ENCODE measurements at regions not wholly inside any gene's neighbourhood (a gene's known extent, or its start where the extent isn't known, plus 50 kb on each side); places are given as distances from the start of the nearest gene placed in this dataset.

- H3K4me1 ChIP-seq (ENCODE audit: control insufficient read depth, insufficient read depth, low read length), result no peaks in the 10 kb centered on the region
- H3K4me3 ChIP-seq (ENCODE audit: low read length), result no peak overlapping the region
- no peak for ATAC-seq
- Mint-ChIP-seq H3K27ac (no peak overlapping the region), H3K4me1 (no peaks in the 10 kb centered on the region), H3K27me3 (ENCODE audit: low read depth in 2 of 2) (no peaks in the 10 kb centered on the region), H3K9me3 (peaks cover 8 to 15% of the 10 kb centered on the region in 2 donors), H3K36me3 (no peaks in the 10 kb centered on the region), H3K4me3 (no peak overlapping the region)
- 81% methylated on average over 2 of the region's 3 CpGs for WGBS (ENCODE audit: insufficient coverage)
- H3K9me3 ChIP-seq (ENCODE audit: control insufficient read depth, insufficient read depth, low read length), result peaks cover 4% of the 10 kb centered on the region
- no peak overlapping the region for H3K27ac ChIP-seq (ENCODE audit: low read length)
- no peak for TF ChIP-seq CTCF (IDR thresholded peaks at IDR 0.05)
- H3K27me3 ChIP-seq (ENCODE audit: control insufficient read depth, insufficient read depth, low read length), result no peaks in the 10 kb centered on the region
- intact Hi-C loops (cut with micrococcal nuclease), result no loop called here
- no peaks in the 10 kb centered on the region for H3K36me3 ChIP-seq (ENCODE audit: control insufficient read depth, insufficient read depth, low read length)
- DNase-seq, result no peak
Observed at GRCh38 chr9:115633104-115633503, 515.1 kb upstream of the TNC start.

GRCh38 chr9:115635680-115636383, 517.8 kb upstream of the PAPPA start:
- DNase-seq (no peak), ATAC-seq (no peak)
- H3K4me1 Mint-ChIP-seq, result no peaks in the 10 kb centered on the region
- intact Hi-C loops (cut with micrococcal nuclease), result no loop called here
- no peak overlapping the region for H3K27ac ChIP-seq (ENCODE audit: low read length)
- no peaks in the 10 kb centered on the region for H3K27me3 ChIP-seq (ENCODE audit: control insufficient read depth, insufficient read depth, low read length)
- TF ChIP-seq CTCF (IDR thresholded peaks at IDR 0.05), result no peak
- H3K4me3 Mint-ChIP-seq, result no peak overlapping the region
- H3K4me1 ChIP-seq (ENCODE audit: control insufficient read depth, insufficient read depth, low read length), result no peaks in the 10 kb centered on the region
- H3K36me3 Mint-ChIP-seq, result no peaks in the 10 kb centered on the region
- no peak overlapping the region for H3K27ac Mint-ChIP-seq
- peaks cover 4% of the 10 kb centered on the region for H3K9me3 ChIP-seq (ENCODE audit: control insufficient read depth, insufficient read depth, low read length)
- no peaks in the 10 kb centered on the region for H3K27me3 Mint-ChIP-seq (ENCODE audit: low read depth in 2 of 2)
- 65% methylated on average over 1 of the region's 1 CpG for WGBS (ENCODE audit: insufficient coverage)
- no peaks in the 10 kb centered on the region for H3K36me3 ChIP-seq (ENCODE audit: control insufficient read depth, insufficient read depth, low read length)
- H3K9me3 Mint-ChIP-seq, result peaks cover 7 to 13% of the 10 kb centered on the region in 2 donors
- no peak overlapping the region for H3K4me3 ChIP-seq (ENCODE audit: low read length)

- Mint-ChIP-seq H3K9me3 (peaks cover 7 to 13% of the 10 kb centered on the region in 2 donors), H3K27ac (no peak overlapping the region), H3K4me3 (no peak overlapping the region), H3K4me1 (no peaks in the 10 kb centered on the region), H3K36me3 (no peaks in the 10 kb centered on the region), H3K27me3 (ENCODE audit: low read depth in 2 of 2) (no peaks in the 10 kb centered on the region)
- DNase-seq (no peak), ATAC-seq (no peak)
- WGBS (ENCODE audit: insufficient coverage), result 56% methylated on average over 4 of the region's 4 CpGs
- Histone ChIP-seq H3K4me3 (ENCODE audit: low read length) (no peak overlapping the region), H3K27me3 (ENCODE audit: control insufficient read depth, insufficient read depth, low read length) (no peaks in the 10 kb centered on the region), H3K36me3 (ENCODE audit: control insufficient read depth, insufficient read depth, low read length) (no peaks in the 10 kb centered on the region), H3K27ac (ENCODE audit: low read length) (no peak overlapping the region), H3K4me1 (ENCODE audit: control insufficient read depth, insufficient read depth, low read length) (no peaks in the 10 kb centered on the region), H3K9me3 (ENCODE audit: control insufficient read depth, insufficient read depth, low read length) (peaks cover 4% of the 10 kb centered on the region)
- intact Hi-C loops (cut with micrococcal nuclease), result no loop called here
- TF ChIP-seq CTCF (IDR thresholded peaks at IDR 0.05), result no peak
Observed at GRCh38 chr9:115636596-115636995, 517.0 kb upstream of the PAPPA start.

- Histone ChIP-seq H3K27me3 (ENCODE audit: control insufficient read depth, insufficient read depth, low read length) (no peaks in the 10 kb centered on the region), H3K36me3 (ENCODE audit: control insufficient read depth, insufficient read depth, low read length) (no peaks in the 10 kb centered on the region), H3K4me3 (ENCODE audit: low read length) (no peak overlapping the region), H3K4me1 (ENCODE audit: control insufficient read depth, insufficient read depth, low read length) (no peaks in the 10 kb centered on the region), H3K9me3 (ENCODE audit: control insufficient read depth, insufficient read depth, low read length) (peaks cover 4% of the 10 kb centered on the region), H3K27ac (ENCODE audit: low read length) (no peak overlapping the region)
- no peaks in the 10 kb centered on the region for H3K4me1 Mint-ChIP-seq
- H3K27me3 Mint-ChIP-seq (ENCODE audit: low read depth in 2 of 2), result no peaks in the 10 kb centered on the region
- H3K4me3 Mint-ChIP-seq, result no peak overlapping the region
- intact Hi-C loops (cut with micrococcal nuclease), result no loop called here
- no peak overlapping the region for H3K27ac Mint-ChIP-seq
- ATAC-seq (no peak), DNase-seq (no peak)
- peaks cover 2 to 13% of the 10 kb centered on the region in 2 donors for H3K9me3 Mint-ChIP-seq
- no peaks in the 10 kb centered on the region for H3K36me3 Mint-ChIP-seq
- TF ChIP-seq CTCF (IDR thresholded peaks at IDR 0.05), result no peak
Observed at GRCh38 chr9:115637661-115638060, 515.9 kb upstream of the PAPPA start.

Data from natural killer cell (primary cell).